RPMI8226 (cell line): ENCODE measurements at regions not wholly inside any gene's neighbourhood (a gene's known extent, or its start where the extent isn't known, plus 50 kb on each side); places are given as distances from the start of the nearest gene placed in this dataset.

Source experiments
- DNase-seq: peaks from one replicate; pipeline ENCODE4 v3.0.0-alpha.2; 2015

GRCh38 chr4:176525576-176525975 is 205.8 kb downstream of the SPCS3 start:
- DNase-seq: no peak

- DNase-seq: no peak
These were observed 206.9 kb downstream of the SPCS3 start for GRCh38 chr4:176526704-176527103.

GRCh38 chr4:176529574-176529973 is 209.8 kb downstream of the SPCS3 start:
- DNase-seq: no peak

- no peak for DNase-seq
These were observed 213.4 kb downstream of the SPCS3 start for GRCh38 chr4:176533159-176533558.

GRCh38 chr4:176534566-176534965 is 214.8 kb downstream of the SPCS3 start:
- no peak for DNase-seq

GRCh38 chr4:176538217-176538925 is 218.6 kb downstream of the SPCS3 start:
- DNase-seq: no peak

GRCh38 chr4:176539091-176539784 is 219.5 kb downstream of the SPCS3 start:
- DNase-seq: no peak

- no peak for DNase-seq
These were observed 220.0 kb downstream of the SPCS3 start for GRCh38 chr4:176539785-176540175.

GRCh38 chr4:176540814-176541213 is 221.0 kb downstream of the SPCS3 start:
- no peak for DNase-seq

- DNase-seq: no peak
These were observed 226.1 kb downstream of the SPCS3 start for GRCh38 chr4:176545872-176546271.

- DNase-seq: no peak
These were observed 227.2 kb downstream of the SPCS3 start for GRCh38 chr4:176546975-176547374.

- no peak for DNase-seq
These were observed 228.8 kb downstream of the SPCS3 start for GRCh38 chr4:176548571-176548970.

GRCh38 chr4:176549161-176549865 is 229.5 kb downstream of the SPCS3 start:
- DNase-seq: no peak

GRCh38 chr4:176558661-176559060 is 234.1 kb downstream of the VEGFC start:
- DNase-seq: no peak

- DNase-seq: no peak
These were observed 231.4 kb downstream of the VEGFC start for GRCh38 chr4:176561368-176561767.

GRCh38 chr4:176563591-176563990 is 229.1 kb downstream of the VEGFC start:
- DNase-seq: no peak

GRCh38 chr4:176565049-176565448 is 227.7 kb downstream of the VEGFC start:
- DNase-seq: no peak

GRCh38 chr4:176566769-176567168 is 226.0 kb downstream of the VEGFC start:
- no peak for DNase-seq

GRCh38 chr4:176568238-176568637 is 224.5 kb downstream of the VEGFC start:
- no peak for DNase-seq

GRCh38 chr4:176569301-176569700 is 223.4 kb downstream of the VEGFC start:
- no peak for DNase-seq

GRCh38 chr4:176571206-176571605 is 221.5 kb downstream of the VEGFC start:
- DNase-seq: no peak

- DNase-seq: no peak
These were observed 217.5 kb downstream of the VEGFC start for GRCh38 chr4:176575141-176575730.

- DNase-seq: no peak
These were observed 213.5 kb downstream of the VEGFC start for GRCh38 chr4:176579226-176579625.

GRCh38 chr4:176583278-176583677 is 209.4 kb downstream of the VEGFC start:
- DNase-seq: no peak
